PC-9 (cell line): ENCODE measurements at regions not wholly inside any gene's neighbourhood (a gene's known extent, or its start where the extent isn't known, plus 50 kb on each side); places are given as distances from the start of the nearest gene placed in this dataset.

Source experiments
- BruUV-seq: library from RNA; stranded (reverse); fragments of 400-500 nt; replicated peaks from 2 replicates; lab custom pipeline; 2021; lab: Mats Ljungman, UMichigan
- CTCF ChIA-PET: fragments of 300-600 bp; sonication (Branson Sonifier 250); formaldehyde crosslinking; loops from one replicate; lab custom pipeline; 2022; ENCODE audit warnings: antibody characterized with exemption; lab: Charles Lee
- POLR2A ChIA-PET: fragments of 300-600 bp; sonication (Branson Sonifier 250); formaldehyde crosslinking; loops from one replicate; lab custom pipeline; 2022; ENCODE audit warnings: antibody characterized with exemption; ENCODE audit not compliant: unreplicated experiment; lab: Charles Lee
- DNase-seq, 2 experiments: peaks; one replicate each; pipeline versions ENCODE4 v3.0.0 to v3.0.0-alpha.2; 2015 to 2022; ENCODE audit warnings: mixed read lengths in 1 of 2
- H2AFZ ChIP-seq: fragments of 200-600 bp; sonication (generic); 2 replicates; pipeline ENCODE4 v1.8.1; 2017; ENCODE audit warnings: antibody characterized with exemption
- H3F3A ChIP-seq: fragments of 200-600 bp; sonication (generic); 2 replicates; pipeline ENCODE4 v1.8.1; 2017; ENCODE audit warnings: antibody characterized with exemption, mild to moderate bottlenecking, low read depth; ENCODE audit not compliant: insufficient read depth
- H3K27ac ChIP-seq: fragments of 200-600 bp; sonication (generic); 2 replicates; pipeline ENCODE4 v1.6.1; 2016; ENCODE audit warnings: mixed run types
- H3K27me3 ChIP-seq: fragments of 200-600 bp; sonication (generic); 2 replicates; pipeline ENCODE4 v1.6.1; 2016; ENCODE audit warnings: low read depth, mixed run types; ENCODE audit not compliant: insufficient read depth
- H3K36me3 ChIP-seq: fragments of 200-600 bp; sonication (generic); 2 replicates; pipeline ENCODE4 v1.6.1; 2016; ENCODE audit warnings: low read depth, mixed run types
- H3K4me1 ChIP-seq: fragments of 200-600 bp; sonication (generic); replicated peaks from 2 replicates; pipeline ENCODE4 v1.6.1; 2016; ENCODE audit warnings: mixed run types; ENCODE audit not compliant: insufficient read depth
- H3K4me2 ChIP-seq: fragments of 200-600 bp; sonication (generic); 2 replicates; pipeline ENCODE4 v1.6.1; 2017; ENCODE audit warnings: mixed run types
- H3K4me3 ChIP-seq: fragments of 200-600 bp; sonication (generic); 2 replicates; pipeline ENCODE4 v1.6.1; 2016; ENCODE audit warnings: mixed run types
- H3K79me2 ChIP-seq: fragments of 200-600 bp; sonication (generic); 2 replicates; pipeline ENCODE4 v1.6.1; 2017; ENCODE audit warnings: low read depth, mixed run types
- H3K9me2 ChIP-seq: fragments of 200-600 bp; sonication (generic); 2 replicates; pipeline ENCODE4 v1.8.1; 2017; ENCODE audit warnings: mild to moderate bottlenecking; ENCODE audit not compliant: insufficient read depth
- H3K9me3 ChIP-seq: fragments of 200-600 bp; sonication (generic); 2 replicates; pipeline ENCODE4 v1.8.1; 2016; ENCODE audit warnings: low read depth; ENCODE audit not compliant: insufficient read depth
- H4K20me1 ChIP-seq: fragments of 200-600 bp; sonication (generic); 2 replicates; pipeline ENCODE4 v1.8.1; 2017; ENCODE audit not compliant: insufficient read depth
- CTCF ChIP-seq: fragments of 200-600 bp; sonication (generic); conservative IDR thresholded peaks from 2 replicates; pipeline ENCODE4 v1.6.1; 2017; ENCODE audit warnings: mixed run types, antibody characterized with exemption, mild to moderate bottlenecking, moderate library complexity
- EZH2 ChIP-seq: fragments of 200-600 bp; sonication (generic); IDR thresholded peaks from 2 replicates; pipeline ENCODE4 v1.8.0; 2017; ENCODE audit warnings: antibody characterized with exemption, low read depth
- intact Hi-C: fragments of 100-400 bp; cut with micrococcal nuclease; formaldehyde crosslinking; loops from one replicate; pipeline ENCODE4 v1.10.0; 2022; ENCODE audit not compliant: unreplicated experiment

GRCh38 chr3:18132991-18133390 lies 292.1 kb downstream of the SATB1 start:
- BruUV-seq = no TSS peak
- POLR2A ChIA-PET = no interaction called here
- no peak for DNase-seq
- no peak for TF ChIP-seq EZH2
- TF ChIP-seq CTCF = no peak
- Histone ChIP-seq H3K36me3 (no peaks in the 10 kb centered on the region), H2AFZ (no peak overlapping the region), H3F3A (peaks cover 19% of the 10 kb centered on the region; the same call in 1 of the 2 replicates), H3K4me1 (peaks cover 29% of the 10 kb centered on the region), H3K9me3 (peaks cover 11% of the 10 kb centered on the region; the same call in 1 of the 2 replicates), H3K27ac (no peak overlapping the region), H3K4me2 (no peak overlapping the region), H3K4me3 (no peak overlapping the region), H4K20me1 (no peaks in the 10 kb centered on the region), H3K27me3 (no peaks in the 10 kb centered on the region), H3K79me2 (no peaks in the 10 kb centered on the region), H3K9me2 (no peaks in the 10 kb centered on the region)
- intact Hi-C loops = loop anchor here (10.0 kb wide), 1 partner anchor 162 kb away; no protein-coding TSS in a partner anchor
- CTCF ChIA-PET = no interaction called here

GRCh38 chr3:18127859-18128681 lies 297.1 kb downstream of the SATB1 start:
- Histone ChIP-seq H3K4me3 (no peak overlapping the region), H3K27ac (no peak overlapping the region), H3K36me3 (no peaks in the 10 kb centered on the region), H3K9me2 (no peaks in the 10 kb centered on the region), H3K9me3 (0 out of 2 replicates have a peak, but pooled peaks cover 5% of the 10 kb centered on the region), H4K20me1 (no peaks in the 10 kb centered on the region), H2AFZ (no peak overlapping the region), H3F3A (peaks cover 10% of the 10 kb centered on the region; the same call in 1 of the 2 replicates), H3K4me2 (no peak overlapping the region), H3K27me3 (no peaks in the 10 kb centered on the region), H3K79me2 (no peaks in the 10 kb centered on the region), H3K4me1 (peaks cover 11% of the 10 kb centered on the region)
- DNase-seq = no peak
- no TSS peak for BruUV-seq
- TF ChIP-seq EZH2 (no peak), CTCF (no peak)
- intact Hi-C loops = no loop called here
- ChIA-PET POLR2A (no interaction called here), CTCF (no interaction called here)

- no TSS peak for BruUV-seq
- Histone ChIP-seq H3K9me2 (no peaks in the 10 kb centered on the region), H3K4me2 (no peak overlapping the region), H2AFZ (no peak overlapping the region), H3K27ac (no peak overlapping the region), H3K79me2 (no peaks in the 10 kb centered on the region), H3K9me3 (no peaks in the 10 kb centered on the region), H4K20me1 (no peaks in the 10 kb centered on the region), H3F3A (peaks cover 10% of the 10 kb centered on the region; the same call in 1 of the 2 replicates), H3K36me3 (no peaks in the 10 kb centered on the region), H3K27me3 (no peaks in the 10 kb centered on the region), H3K4me3 (no peak overlapping the region), H3K4me1 (peaks cover 11% of the 10 kb centered on the region)
- CTCF ChIA-PET = no interaction called here
- no peak for DNase-seq
- intact Hi-C loops = no loop called here
- POLR2A ChIA-PET = no interaction called here
- TF ChIP-seq CTCF = no peak
- no peak for TF ChIP-seq EZH2
Observed at GRCh38 chr3:18127174-18127858, 297.8 kb downstream of the SATB1 start.
